HepG2 (cell line): ENCODE measurements at regions not wholly inside any gene's neighbourhood (a gene's known extent, or its start where the extent isn't known, plus 50 kb on each side); places are given as distances from the start of the nearest gene placed in this dataset.

Experiments
- ATAC-seq: fragments of 200-7000 bp; cut with Tn5 transposase; 3 replicates; pipeline ENCODE4 v1.9.1; 2020; ENCODE audit warnings: mild to moderate bottlenecking, moderate library complexity
- BruUV-seq: library from RNA; stranded (reverse); fragments of 400-500 nt; replicated peaks from 2 replicates; lab custom pipeline; 2021; lab: Mats Ljungman, UMichigan
- CTCF ChIA-PET: fragments of 300-600 bp; formaldehyde crosslinking; extraction: SDS; loops from one replicate; lab custom pipeline; 2021; ENCODE audit warnings: low total read pairs, inconsistent platforms, low intra/inter-chr PET ratio; lab: Yijun Ruan, JAX
- POLR2A ChIA-PET: fragments of 350-600 bp; sonication (Branson Sonifier 250); formaldehyde crosslinking; loops from one replicate; lab custom pipeline; 2020; ENCODE audit warnings: antibody characterized with exemption, inconsistent platforms; lab: Yijun Ruan, JAX
- DNase-seq: peaks from one replicate; pipeline ENCODE4 v3.0.0-alpha.2; 2015; ENCODE audit warnings: low spot score
- FAIRE-seq: peaks from 3 replicates; lab custom pipeline; 2011; peaks lifted over from hg19 to GRCh38; lab: Jason Lieb, UNC
- H2AFZ ChIP-seq: one replicate; pipeline ENCODE4 v1.6.1; 2011; ENCODE audit warnings: low read length, inconsistent platforms
- H3K27ac ChIP-seq: fragments of 300-600 bp; 3 replicates; pipeline ENCODE4 v1.8.0; 2011; ENCODE audit warnings: mixed run types, mild to moderate bottlenecking, mixed read lengths, low read length, inconsistent platforms; ENCODE audit not compliant: insufficient read depth; ENCODE audit errors: extremely low read length
- H3K27me3 ChIP-seq, 2 experiments: fragments of 200-600 bp in 1 of 2; 2 replicates in 1 of 2; 3 replicates in 1 of 2; pipeline versions ENCODE4 v1.6.0 to v1.8.0; 2011; ENCODE audit warnings: low read length in 2 of 2, mild to moderate bottlenecking in 2 of 2, moderate library complexity in 2 of 2, inconsistent platforms in 1 of 2; ENCODE audit not compliant: insufficient read depth in 2 of 2, control insufficient read depth in 1 of 2
- H3K36me3 ChIP-seq, 2 experiments: fragments of 200-600 bp in 1 of 2; replicated peaks in 1 of 2; 2 replicates in 1 of 2; 3 replicates in 1 of 2; pipeline versions ENCODE4 v1.5.1 to v1.8.0; 2011; ENCODE audit warnings: low read length in 2 of 2, inconsistent platforms in 1 of 2; ENCODE audit not compliant: insufficient read depth in 2 of 2, control insufficient read depth in 1 of 2
- H3K4me1 ChIP-seq: 2 replicates; pipeline ENCODE4 v1.5.1; 2012; ENCODE audit warnings: low read length, inconsistent platforms; ENCODE audit not compliant: insufficient read depth
- H3K4me2 ChIP-seq: 2 replicates; pipeline ENCODE4 v1.6.0; 2011; ENCODE audit warnings: low read depth, low read length, inconsistent platforms
- H3K4me3 ChIP-seq, 3 experiments: fragments of 200-600 bp in 1 of 3; sonication (generic), shearing (Covaris generic) in 1 of 3; replicated peaks in 1 of 3; 2 replicates each; pipeline ENCODE4 v1.5.1; 2011 to 2016; ENCODE audit warnings: low read length in 3 of 3, inconsistent platforms in 2 of 3, low read depth in 2 of 3, mild to moderate bottlenecking in 2 of 3, control low read depth in 1 of 3, mixed read lengths in 1 of 3; ENCODE audit not compliant: insufficient read depth in 1 of 3
- H3K79me2 ChIP-seq: one replicate; pipeline ENCODE4 v1.6.1; 2011; ENCODE audit warnings: low read length, inconsistent platforms; ENCODE audit not compliant: insufficient read depth
- H3K9ac ChIP-seq: 2 replicates; pipeline ENCODE4 v1.6.0; 2011; ENCODE audit warnings: mild to moderate bottlenecking, low read depth, low read length, inconsistent platforms; ENCODE audit not compliant: insufficient read depth
- H3K9me3 ChIP-seq: 2 replicates; pipeline ENCODE4 v1.5.1; 2012; ENCODE audit warnings: mild to moderate bottlenecking, low read length
- H4K20me1 ChIP-seq: 2 replicates; pipeline ENCODE4 v1.6.0; 2011; ENCODE audit warnings: inconsistent platforms, mild to moderate bottlenecking, low read length, moderate library complexity; ENCODE audit not compliant: insufficient read depth
- AKAP8 ChIP-seq: sonication (generic); formaldehyde crosslinking; IDR thresholded peaks from 2 replicates; pipeline ENCODE4 v1.5.1; 2020; ENCODE audit warnings: mild to moderate bottlenecking, missing genetic modification reagents
- CREM ChIP-seq, 2 experiments: sonication (generic) in 1 of 2; formaldehyde crosslinking in 1 of 2; IDR thresholded peaks; 2 replicates each; pipeline versions ENCODE4 v1.4.0 to v1.6.1; 2016 to 2020; ENCODE audit warnings: antibody characterized with exemption in 1 of 2, mild to moderate bottlenecking in 1 of 2, missing genetic modification reagents in 1 of 2
- JUNB ChIP-seq: sonication (generic); formaldehyde crosslinking; IDR thresholded peaks from 2 replicates; pipeline ENCODE4 v1.8.0; 2022; ENCODE audit warnings: missing genetic modification reagents, mild to moderate bottlenecking, borderline replicate concordance
- RAD51 ChIP-seq: fragments of 450-650 bp; IDR thresholded peaks from 2 replicates; pipeline ENCODE4 v1.6.1; 2016; ENCODE audit warnings: borderline replicate concordance
- RBFOX2 ChIP-seq: fragments of 200-400 bp; formaldehyde crosslinking; IDR thresholded peaks from 2 replicates; pipeline ENCODE4 v1.6.1; 2017; ENCODE audit warnings: low read depth, mild to moderate bottlenecking, low read length
- REST ChIP-seq, 2 experiments: IDR thresholded peaks; 2 replicates each; pipeline ENCODE4 v1.6.1; 2011 to 2012; ENCODE audit warnings: low read length in 2 of 2, borderline replicate concordance in 1 of 2, low read depth in 1 of 2, mild to moderate bottlenecking in 1 of 2, moderate library complexity in 1 of 2
- RFX3 ChIP-seq: IDR thresholded peaks from 2 replicates; pipeline ENCODE4 v1.6.1; 2016; ENCODE audit warnings: missing biosample characterization, missing genetic modification reagents
- SCMH1 ChIP-seq: sonication (generic); formaldehyde crosslinking; IDR thresholded peaks from 2 replicates; pipeline ENCODE4 v1.9.0; 2021; ENCODE audit warnings: missing genetic modification reagents, mild to moderate bottlenecking, borderline replicate concordance
- SMC3 ChIP-seq: IDR thresholded peaks from 2 replicates; pipeline ENCODE4 v1.6.1; 2011; ENCODE audit warnings: low read length, improper control_type of control experiment
- ZBTB20 ChIP-seq: sonication (generic); formaldehyde crosslinking; IDR thresholded peaks from 2 replicates; pipeline ENCODE4 v1.8.1; 2023; ENCODE audit warnings: missing genetic modification reagents, low read depth, mild to moderate bottlenecking, borderline replicate concordance
- ZNF333 ChIP-seq: sonication (generic); formaldehyde crosslinking; IDR thresholded peaks from 2 replicates; pipeline ENCODE4 v1.4.0; 2020; ENCODE audit warnings: mild to moderate bottlenecking, missing genetic modification reagents, borderline replicate concordance
- ZNF501 ChIP-seq: sonication (generic); formaldehyde crosslinking; IDR thresholded peaks from 2 replicates; pipeline ENCODE4 v1.5.1; 2020; ENCODE audit warnings: mild to moderate bottlenecking, moderate library complexity, missing genetic modification reagents
- ZNF589 ChIP-seq: sonication (generic); formaldehyde crosslinking; conservative IDR thresholded peaks from 2 replicates; pipeline ENCODE4 v1.8.0; 2022; ENCODE audit warnings: mild to moderate bottlenecking, moderate library complexity, missing genetic modification reagents
- ZNF746 ChIP-seq: sonication (generic); formaldehyde crosslinking; IDR thresholded peaks from 2 replicates; pipeline ENCODE4 v1.8.0; 2022; ENCODE audit warnings: mild to moderate bottlenecking, missing genetic modification reagents
- ZNF747 ChIP-seq: sonication (generic); formaldehyde crosslinking; IDR thresholded peaks from 2 replicates; pipeline ENCODE4 v1.8.1; 2023; ENCODE audit warnings: missing genetic modification reagents, mild to moderate bottlenecking, borderline replicate concordance
- ZNF850 ChIP-seq: sonication (generic); formaldehyde crosslinking; conservative IDR thresholded peaks from 2 replicates; pipeline ENCODE4 v1.9.0; 2021; ENCODE audit warnings: mild to moderate bottlenecking, missing genetic modification reagents
- WGBS: methylation state at CpG from one replicate; pipeline ENCODE4 v1.1.6; 2017; ENCODE audit warnings: low lambda C conversion rate; 5-methylcytosine and 5-hydroxymethylcytosine counted together
- in situ Hi-C: cut with HindIII; loops from 2 replicates; pipeline ENCODE4 v1.10.0; 2017; ENCODE audit warnings: low pct_unique_long_range_greater_than_20kb; ENCODE audit not compliant: extremely low pct_ligation_motif_present
- intact Hi-C: fragments of 100-400 bp; cut with micrococcal nuclease; formaldehyde crosslinking; loops from one replicate; pipeline ENCODE4 v1.10.0; 2022; ENCODE audit not compliant: unreplicated experiment
- TF ChIP-seq, protein P1 (sequence below): sonication (generic); formaldehyde crosslinking; IDR thresholded peaks from 2 replicates; pipeline ENCODE4 v1.8.0; 2022; ENCODE audit warnings: missing genetic modification reagents, low read depth, mild to moderate bottlenecking, borderline replicate concordance
- TF ChIP-seq, protein P2 (sequence below): sonication (generic); formaldehyde crosslinking; conservative IDR thresholded peaks from 2 replicates; pipeline ENCODE4 v1.4.0; 2020; ENCODE audit warnings: missing genetic modification reagents
- TF ChIP-seq, protein P3 (sequence below): IDR thresholded peaks from 2 replicates; pipeline ENCODE4 v1.6.1; 2016; ENCODE audit warnings: low read depth

- no TSS peak for BruUV-seq
- TF ChIP-seq SCMH1 (CRISPR knock-in tag) (no peak), ZNF501 (CRISPR knock-in tag) (no peak), SMC3 (no peak), JUNB (CRISPR knock-in tag) (no peak), RBFOX2 (no peak), RAD51 (no peak), ZNF333 (CRISPR knock-in tag) (no peak), ZBTB20 (CRISPR knock-in tag) (no peak), ZNF850 (no peak), ZNF746 (CRISPR knock-in tag) (no peak), ZNF589 (CRISPR knock-in tag) (no peak), AKAP8 (CRISPR knock-in tag) (no peak), CREM (IDR thresholded peaks at IDR 0.05) (no peak), CREM (CRISPR knock-in tag; IDR thresholded peaks at IDR 0.05) (no peak), REST (IDR thresholded peaks at IDR 0.05; ENCODE audit: borderline replicate concordance in 1 of 2, low read depth in 1 of 2, low read length in 2 of 2) (no peak), RFX3 (no peak), ZNF747 (CRISPR knock-in tag) (no peak)
- TF ChIP-seq, protein P1, sequence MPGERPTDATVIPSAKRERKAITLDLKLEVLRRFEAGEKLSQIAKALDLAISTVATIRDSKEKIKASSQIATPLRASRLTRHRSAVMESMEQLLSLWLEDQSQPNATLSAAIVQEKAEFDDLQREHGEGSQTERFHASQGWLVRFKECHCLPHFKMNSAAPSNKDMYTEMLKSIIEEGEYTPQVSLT (CRISPR knock-in tag) = no peak
- TF ChIP-seq, protein P2, sequence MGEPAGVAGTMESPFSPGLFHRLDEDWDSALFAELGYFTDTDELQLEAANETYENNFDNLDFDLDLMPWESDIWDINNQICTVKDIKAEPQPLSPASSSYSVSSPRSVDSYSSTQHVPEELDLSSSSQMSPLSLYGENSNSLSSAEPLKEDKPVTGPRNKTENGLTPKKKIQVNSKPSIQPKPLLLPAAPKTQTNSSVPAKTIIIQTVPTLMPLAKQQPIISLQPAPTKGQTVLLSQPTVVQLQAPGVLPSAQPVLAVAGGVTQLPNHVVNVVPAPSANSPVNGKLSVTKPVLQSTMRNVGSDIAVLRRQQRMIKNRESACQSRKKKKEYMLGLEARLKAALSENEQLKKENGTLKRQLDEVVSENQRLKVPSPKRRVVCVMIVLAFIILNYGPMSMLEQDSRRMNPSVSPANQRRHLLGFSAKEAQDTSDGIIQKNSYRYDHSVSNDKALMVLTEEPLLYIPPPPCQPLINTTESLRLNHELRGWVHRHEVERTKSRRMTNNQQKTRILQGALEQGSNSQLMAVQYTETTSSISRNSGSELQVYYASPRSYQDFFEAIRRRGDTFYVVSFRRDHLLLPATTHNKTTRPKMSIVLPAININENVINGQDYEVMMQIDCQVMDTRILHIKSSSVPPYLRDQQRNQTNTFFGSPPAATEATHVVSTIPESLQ (CRISPR knock-in tag) = no peak
- TF ChIP-seq, protein P3, sequence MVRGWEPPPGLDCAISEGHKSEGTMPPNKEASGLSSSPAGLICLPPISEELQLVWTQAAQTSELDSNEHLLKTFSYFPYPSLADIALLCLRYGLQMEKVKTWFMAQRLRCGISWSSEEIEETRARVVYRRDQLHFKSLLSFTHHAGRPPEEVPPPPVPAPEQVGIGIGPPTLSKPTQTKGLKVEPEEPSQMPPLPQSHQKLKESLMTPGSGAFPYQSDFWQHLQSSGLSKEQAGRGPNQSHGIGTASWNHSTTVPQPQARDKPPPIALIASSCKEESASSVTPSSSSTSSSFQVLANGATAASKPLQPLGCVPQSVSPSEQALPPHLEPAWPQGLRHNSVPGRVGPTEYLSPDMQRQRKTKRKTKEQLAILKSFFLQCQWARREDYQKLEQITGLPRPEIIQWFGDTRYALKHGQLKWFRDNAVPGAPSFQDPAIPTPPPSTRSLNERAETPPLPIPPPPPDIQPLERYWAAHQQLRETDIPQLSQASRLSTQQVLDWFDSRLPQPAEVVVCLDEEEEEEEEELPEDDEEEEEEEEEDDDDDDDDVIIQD (CRISPR knock-in tag) = no peak
Measured at GRCh38 chr16:87134628-87134995, 182.6 kb downstream of the C16orf95 start.

More at GRCh38 chr16:87134628-87134995, 182.6 kb downstream of the C16orf95 start:
- CTCF ChIA-PET = no interaction called here
- peaks cover 0 to 25% of the 10 kb centered on the region in 2 experiments; a peak in 3 of 5 replicates for H3K27me3 ChIP-seq
- H3K4me2 ChIP-seq = no peak overlapping the region
- in situ Hi-C loops = no loop called here
- DNase-seq (no peak), FAIRE-seq (no peak), ATAC-seq (no peak)
- H3K9ac ChIP-seq = no peak overlapping the region
- H3K27ac ChIP-seq = no peak overlapping the region
- no peaks in the 10 kb centered on the region for H3K36me3 ChIP-seq
- intact Hi-C loops = no loop called here
- 24% methylated on average over 7 of the region's 7 CpGs for WGBS
- H4K20me1 ChIP-seq = no peaks in the 10 kb centered on the region
- no peaks in the 10 kb centered on the region for H3K9me3 ChIP-seq
- POLR2A ChIA-PET = no interaction called here
- H3K4me1 ChIP-seq = peaks cover 24% of the 10 kb centered on the region
- H2AFZ ChIP-seq = no peak overlapping the region
- H3K4me3 ChIP-seq = no peak overlapping the region
- H3K79me2 ChIP-seq = no peaks in the 10 kb centered on the region
